GM12875 (cell line): ENCODE measurements at regions not wholly inside any gene's neighbourhood (a gene's known extent, or its start where the extent isn't known, plus 50 kb on each side); places are given as distances from the start of the nearest gene placed in this dataset.

Experiments
- H3K4me3 ChIP-seq: one replicate; pipeline ENCODE4 v1.5.1; 2011; ENCODE audit warnings: low read depth, low read length, control low read depth
- TF ChIP-seq, protein P1 (sequence below): IDR thresholded peaks from 2 replicates; pipeline ENCODE4 v1.5.1; 2011; ENCODE audit warnings: low read depth, mild to moderate bottlenecking, control low read depth, inconsistent platforms, low read length, moderate library complexity, borderline replicate concordance; ENCODE audit not compliant: insufficient read depth

DNA sequence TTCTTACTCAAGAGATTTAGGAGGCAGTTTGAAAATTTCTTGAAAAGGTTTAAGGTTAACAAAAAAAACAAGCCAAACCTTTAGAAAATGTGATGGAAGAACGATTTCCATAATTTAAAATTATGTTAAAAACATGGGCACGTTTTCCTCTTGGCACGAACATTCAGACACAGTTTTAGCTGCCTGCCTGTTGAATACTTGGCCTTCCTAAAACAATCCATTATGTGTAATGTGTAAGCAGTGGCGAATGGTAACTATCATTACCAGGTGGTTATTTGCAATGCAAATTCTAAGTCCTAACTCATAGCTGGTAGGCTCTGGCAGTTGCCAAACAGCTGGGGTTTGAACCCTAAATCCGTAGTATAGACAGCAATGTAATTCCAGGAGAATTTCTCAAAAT is 1425.7 kb upstream of the SLC10A2 start:
- TF ChIP-seq, protein P1, sequence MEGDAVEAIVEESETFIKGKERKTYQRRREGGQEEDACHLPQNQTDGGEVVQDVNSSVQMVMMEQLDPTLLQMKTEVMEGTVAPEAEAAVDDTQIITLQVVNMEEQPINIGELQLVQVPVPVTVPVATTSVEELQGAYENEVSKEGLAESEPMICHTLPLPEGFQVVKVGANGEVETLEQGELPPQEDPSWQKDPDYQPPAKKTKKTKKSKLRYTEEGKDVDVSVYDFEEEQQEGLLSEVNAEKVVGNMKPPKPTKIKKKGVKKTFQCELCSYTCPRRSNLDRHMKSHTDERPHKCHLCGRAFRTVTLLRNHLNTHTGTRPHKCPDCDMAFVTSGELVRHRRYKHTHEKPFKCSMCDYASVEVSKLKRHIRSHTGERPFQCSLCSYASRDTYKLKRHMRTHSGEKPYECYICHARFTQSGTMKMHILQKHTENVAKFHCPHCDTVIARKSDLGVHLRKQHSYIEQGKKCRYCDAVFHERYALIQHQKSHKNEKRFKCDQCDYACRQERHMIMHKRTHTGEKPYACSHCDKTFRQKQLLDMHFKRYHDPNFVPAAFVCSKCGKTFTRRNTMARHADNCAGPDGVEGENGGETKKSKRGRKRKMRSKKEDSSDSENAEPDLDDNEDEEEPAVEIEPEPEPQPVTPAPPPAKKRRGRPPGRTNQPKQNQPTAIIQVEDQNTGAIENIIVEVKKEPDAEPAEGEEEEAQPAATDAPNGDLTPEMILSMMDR = no peak
- H3K4me3 ChIP-seq = no peak overlapping the region

DNA sequence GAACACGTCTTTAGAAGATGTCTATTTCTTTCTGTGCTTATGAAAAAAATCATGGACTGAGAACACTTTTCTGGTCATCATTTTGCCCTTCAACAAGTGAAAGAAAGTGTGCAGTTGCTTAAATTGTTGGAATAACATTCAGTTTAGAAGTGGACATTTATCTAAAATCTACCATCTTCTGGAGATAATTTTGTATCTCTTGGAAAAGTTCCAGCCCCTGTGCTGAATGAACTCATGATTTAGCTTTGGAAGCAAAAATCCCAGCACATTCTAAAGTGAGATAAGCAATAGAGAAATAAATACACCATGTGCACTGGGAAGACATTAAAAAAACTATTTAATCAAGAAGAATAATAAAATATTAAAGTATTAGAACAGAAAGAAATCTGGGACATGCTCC is 1420.8 kb upstream of the SLC10A2 start:
- no peak overlapping the region for H3K4me3 ChIP-seq

DNA sequence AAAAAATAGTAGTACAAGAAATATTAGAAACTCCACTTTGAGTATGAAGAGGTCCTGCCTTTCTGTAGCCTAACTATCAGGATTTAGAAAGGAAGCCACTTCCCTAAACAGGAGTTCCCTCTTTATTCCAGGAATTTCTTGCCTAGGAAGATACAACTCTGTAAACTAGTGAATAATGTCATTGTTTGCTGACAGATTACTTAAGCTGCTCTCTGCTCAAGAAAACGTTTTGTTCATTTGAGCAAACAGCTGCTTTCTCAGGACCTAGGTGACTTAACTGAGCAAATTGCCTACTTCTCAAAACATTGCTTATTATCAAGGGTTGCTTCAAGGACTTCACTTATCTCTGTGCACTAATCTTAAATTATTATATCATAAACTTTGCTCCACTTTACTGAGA is 1419.4 kb upstream of the SLC10A2 start:
- H3K4me3 ChIP-seq = no peak overlapping the region
- TF ChIP-seq, protein P1 = no peak

More for the DNA sequence above, 1420.8 kb upstream of the SLC10A2 start:
- TF ChIP-seq, protein P1 = no peak

DNA sequence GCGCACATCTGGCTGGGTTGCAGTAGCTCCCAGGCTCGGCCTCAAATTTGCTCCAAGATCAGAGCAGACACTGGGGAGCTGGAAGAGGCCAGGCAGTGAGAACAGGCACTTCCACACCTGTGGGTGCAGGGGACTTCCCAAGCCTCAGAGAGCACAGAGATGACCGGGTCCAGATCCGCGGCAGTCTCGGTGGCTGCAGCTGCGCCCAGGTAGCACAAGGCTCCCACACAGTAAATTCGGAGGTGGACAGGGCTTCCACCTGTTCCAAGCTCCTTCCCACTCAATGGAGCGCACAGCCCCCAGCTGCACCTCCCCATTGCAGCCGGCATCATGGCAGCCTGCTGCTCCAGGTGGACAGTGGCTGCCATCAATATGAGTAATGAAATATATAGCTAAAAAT is 1417.4 kb upstream of the SLC10A2 start:
- no peak overlapping the region for H3K4me3 ChIP-seq
- TF ChIP-seq, protein P1 = no peak

DNA sequence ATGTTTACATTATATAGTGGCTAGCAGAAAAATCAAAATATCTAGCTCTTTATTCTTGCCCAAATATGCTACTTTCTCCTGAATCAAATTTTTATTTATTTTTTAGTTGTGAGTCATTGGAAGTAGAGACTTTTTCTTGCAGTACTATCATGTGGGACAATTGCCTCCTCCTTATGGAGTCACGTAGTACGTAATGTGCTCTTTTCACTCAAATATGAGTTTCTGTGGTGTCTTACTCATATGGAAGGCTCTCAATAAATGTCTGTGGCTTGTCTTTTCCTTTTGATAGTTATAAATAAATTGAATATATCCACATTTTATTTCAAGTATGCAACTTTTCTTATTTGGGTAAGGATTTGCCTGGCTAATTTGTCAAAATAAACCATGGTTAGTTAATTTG is 1411.0 kb upstream of the SLC10A2 start:
- H3K4me3 ChIP-seq = no peak overlapping the region
- TF ChIP-seq, protein P1 = no peak

DNA sequence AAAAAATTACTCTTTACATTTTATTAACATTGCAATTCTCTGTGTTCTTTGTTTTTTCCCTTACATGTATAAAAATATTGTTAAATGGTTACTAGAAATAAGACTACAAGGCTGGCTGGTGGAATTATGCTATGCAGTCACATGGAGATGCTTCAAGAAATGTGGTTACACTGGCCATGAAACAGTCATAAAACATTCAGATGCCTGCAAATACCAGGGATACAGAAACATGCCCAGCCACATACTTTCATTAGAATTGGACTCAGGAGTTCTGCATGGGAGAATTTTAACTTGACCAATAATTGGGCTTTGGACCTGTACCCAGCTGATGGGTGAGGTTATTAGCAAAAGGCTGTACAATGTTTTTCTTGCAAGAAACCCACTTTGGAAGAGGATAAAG is 1407.7 kb upstream of the SLC10A2 start:
- TF ChIP-seq, protein P1 = no peak
- no peak overlapping the region for H3K4me3 ChIP-seq

DNA sequence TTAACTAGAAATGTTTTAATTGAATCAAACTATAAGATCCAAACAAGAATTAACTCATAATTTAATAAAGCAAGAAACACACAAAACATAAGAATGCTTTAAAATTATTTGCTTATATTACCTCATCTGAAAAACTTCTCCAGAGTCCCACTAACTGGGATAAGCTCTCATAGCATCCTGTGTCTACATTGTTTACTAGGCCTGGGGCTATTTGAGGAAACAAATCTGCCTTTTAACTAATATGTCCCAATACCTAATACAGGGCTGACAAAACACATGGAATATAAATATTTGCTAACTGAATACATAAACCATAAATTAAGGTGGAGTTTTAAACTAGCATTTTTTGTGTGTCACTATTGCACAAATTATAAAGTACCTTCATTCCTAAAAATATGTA is 1399.8 kb upstream of the SLC10A2 start:
- TF ChIP-seq, protein P1 = no peak
- H3K4me3 ChIP-seq = no peak overlapping the region
